AG10803 (cell line): ENCODE measurements at regions not wholly inside any gene's neighbourhood (a gene's known extent, or its start where the extent isn't known, plus 50 kb on each side); places are given as distances from the start of the nearest gene placed in this dataset.

Experiments
- DNase-seq: peaks from one replicate; pipeline ENCODE4 v3.0.0; 2010; ENCODE audit warnings: low read depth
- H3K4me3 ChIP-seq: 2 replicates; pipeline ENCODE4 v1.5.1; 2011; ENCODE audit warnings: mild to moderate bottlenecking, low read length, control low read depth
- CTCF ChIP-seq: conservative IDR thresholded peaks from 2 replicates; pipeline ENCODE4 v1.5.1; 2011; ENCODE audit warnings: mild to moderate bottlenecking, low read length, control low read depth, inconsistent platforms

- H3K4me3 ChIP-seq = no peak overlapping the region
- TF ChIP-seq CTCF = no peak
- DNase-seq = no peak
Measured at GRCh38 chr9:7298123-7298522, 501.5 kb downstream of the DMAC1 start.

GRCh38 chr9:7297521-7297920 is 502.1 kb downstream of the DMAC1 start:
- no peak for DNase-seq
- no peak overlapping the region for H3K4me3 ChIP-seq
- no peak for TF ChIP-seq CTCF

- DNase-seq = no peak
- no peak for TF ChIP-seq CTCF
- no peak overlapping the region for H3K4me3 ChIP-seq
Measured at GRCh38 chr9:7293091-7293490, 506.5 kb downstream of the DMAC1 start.

- TF ChIP-seq CTCF = no peak
- DNase-seq = no peak
- no peak overlapping the region for H3K4me3 ChIP-seq
Measured at GRCh38 chr9:7289773-7290172, 509.8 kb downstream of the DMAC1 start.

GRCh38 chr9:7287986-7288385 is 511.6 kb downstream of the DMAC1 start:
- no peak overlapping the region for H3K4me3 ChIP-seq
- no peak for TF ChIP-seq CTCF
- DNase-seq = no peak

GRCh38 chr9:7287065-7287464 is 512.5 kb downstream of the DMAC1 start:
- H3K4me3 ChIP-seq = no peak overlapping the region
- DNase-seq = no peak
- TF ChIP-seq CTCF = no peak

- H3K4me3 ChIP-seq = no peak overlapping the region
- DNase-seq = no peak
- no peak for TF ChIP-seq CTCF
Measured at GRCh38 chr9:7286101-7286500, 513.5 kb downstream of the DMAC1 start.
